ENCODE measurements at regions not wholly inside any gene's neighbourhood (a gene's known extent, or its start where the extent isn't known, plus 50 kb on each side); places are given as distances from the start of the nearest gene placed in this dataset.

DNA sequence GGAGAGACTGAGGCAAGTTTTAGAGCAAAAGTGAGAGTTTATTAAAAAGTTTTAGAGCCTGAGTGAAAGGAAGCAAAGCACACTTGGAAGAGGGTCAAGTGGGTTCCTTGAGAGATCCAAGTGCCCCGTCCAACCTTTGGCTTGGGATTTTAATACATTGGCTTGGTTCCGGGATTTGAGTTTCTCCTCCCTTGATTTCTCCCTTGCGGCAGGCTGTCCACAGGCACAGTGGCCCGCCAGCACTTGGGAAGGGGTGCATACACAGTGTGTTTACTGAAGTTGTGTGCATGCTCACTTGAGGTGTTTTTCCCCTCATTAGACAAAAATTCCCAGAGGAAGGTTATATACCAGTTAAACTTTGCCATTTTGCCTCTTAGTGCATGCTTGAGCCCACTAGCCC is 333.5 kb downstream of the PCDH18 start:
- TF ChIP-seq, protein P1, sequence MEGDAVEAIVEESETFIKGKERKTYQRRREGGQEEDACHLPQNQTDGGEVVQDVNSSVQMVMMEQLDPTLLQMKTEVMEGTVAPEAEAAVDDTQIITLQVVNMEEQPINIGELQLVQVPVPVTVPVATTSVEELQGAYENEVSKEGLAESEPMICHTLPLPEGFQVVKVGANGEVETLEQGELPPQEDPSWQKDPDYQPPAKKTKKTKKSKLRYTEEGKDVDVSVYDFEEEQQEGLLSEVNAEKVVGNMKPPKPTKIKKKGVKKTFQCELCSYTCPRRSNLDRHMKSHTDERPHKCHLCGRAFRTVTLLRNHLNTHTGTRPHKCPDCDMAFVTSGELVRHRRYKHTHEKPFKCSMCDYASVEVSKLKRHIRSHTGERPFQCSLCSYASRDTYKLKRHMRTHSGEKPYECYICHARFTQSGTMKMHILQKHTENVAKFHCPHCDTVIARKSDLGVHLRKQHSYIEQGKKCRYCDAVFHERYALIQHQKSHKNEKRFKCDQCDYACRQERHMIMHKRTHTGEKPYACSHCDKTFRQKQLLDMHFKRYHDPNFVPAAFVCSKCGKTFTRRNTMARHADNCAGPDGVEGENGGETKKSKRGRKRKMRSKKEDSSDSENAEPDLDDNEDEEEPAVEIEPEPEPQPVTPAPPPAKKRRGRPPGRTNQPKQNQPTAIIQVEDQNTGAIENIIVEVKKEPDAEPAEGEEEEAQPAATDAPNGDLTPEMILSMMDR (IDR thresholded peaks at IDR 0.05; ENCODE audit: control insufficient read depth, extremely low read depth, insufficient read depth), result no peak
- no peak for DNase-seq (ENCODE audit: low read depth)
- H3K4me3 ChIP-seq (ENCODE audit: low read depth, low read length), result no peak overlapping the region

DNA sequence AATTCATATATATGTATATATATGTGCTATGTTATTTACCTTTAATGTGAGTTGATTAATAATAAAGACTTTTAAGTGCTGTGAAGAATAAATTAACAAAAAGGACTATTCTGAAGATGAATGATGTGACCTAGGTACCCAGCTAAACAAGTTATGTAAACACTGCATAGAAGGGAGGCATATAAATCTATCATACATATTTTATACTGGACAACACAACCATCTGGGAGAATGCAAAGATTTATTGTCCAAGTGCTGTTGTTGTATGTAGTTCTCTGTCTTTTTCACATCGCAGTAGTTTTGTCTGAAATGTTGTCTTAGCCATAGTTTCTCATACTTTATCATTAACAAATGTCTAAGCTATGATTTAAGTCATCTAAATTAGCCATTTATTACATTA is 337.6 kb downstream of the PCDH18 start:
- no peak for DNase-seq (ENCODE audit: low read depth)
- H3K4me3 ChIP-seq (ENCODE audit: low read depth, low read length), result no peak overlapping the region
- TF ChIP-seq, protein P1 (IDR thresholded peaks at IDR 0.05; ENCODE audit: control insufficient read depth, extremely low read depth, insufficient read depth), result no peak

DNA sequence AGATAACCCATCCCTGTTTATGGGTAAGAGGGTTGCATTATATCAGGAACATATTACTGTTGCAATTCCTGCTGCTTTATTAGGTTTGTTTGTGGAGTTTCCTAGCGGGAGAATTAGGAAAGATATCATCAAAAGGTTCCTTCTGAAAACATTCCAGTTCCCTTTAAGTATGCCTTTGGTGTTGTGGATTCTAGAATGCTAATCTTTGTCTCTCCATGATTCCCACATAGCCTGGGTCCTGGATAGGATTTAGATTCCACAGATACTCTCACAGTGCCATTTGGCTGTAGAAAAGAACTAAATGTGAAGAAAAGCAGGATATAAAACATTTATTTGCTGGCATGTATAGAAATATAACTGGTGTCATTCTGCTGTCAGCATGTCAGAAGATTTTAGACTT is 338.7 kb downstream of the PCDH18 start:
- DNase-seq (ENCODE audit: low read depth), result no peak
- no peak overlapping the region for H3K4me3 ChIP-seq (ENCODE audit: low read depth, low read length)
- TF ChIP-seq, protein P1 (IDR thresholded peaks at IDR 0.05; ENCODE audit: control insufficient read depth, extremely low read depth, insufficient read depth), result no peak

DNA sequence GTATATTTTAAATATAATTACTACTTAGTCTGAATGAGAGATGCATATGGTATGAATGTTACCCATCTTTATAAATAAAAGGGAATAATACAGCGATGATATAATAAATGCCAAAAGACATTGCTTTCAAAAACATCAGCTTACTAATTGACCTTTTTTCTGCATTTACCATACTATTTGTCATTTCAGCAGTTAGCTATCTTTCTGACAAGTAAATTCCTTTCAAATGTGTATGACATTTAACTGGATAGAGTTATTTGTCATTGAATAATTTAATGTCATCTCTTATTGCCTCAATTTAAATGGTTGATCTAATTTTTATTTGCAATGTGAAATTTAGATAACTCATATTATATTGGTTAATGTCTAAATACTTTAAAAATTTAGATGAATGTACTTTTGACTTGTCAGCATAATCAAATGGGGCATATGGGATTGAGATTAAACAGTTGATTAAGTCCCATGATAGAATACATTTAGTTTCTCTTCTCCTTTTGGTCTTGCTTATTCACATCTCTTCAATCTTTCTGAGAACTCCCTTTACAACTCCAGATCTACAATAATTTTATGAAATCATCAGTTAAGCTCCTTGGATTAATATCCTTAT is 350.9 kb downstream of the PCDH18 start:
- TF ChIP-seq, protein P1 (IDR thresholded peaks at IDR 0.05; ENCODE audit: control insufficient read depth, extremely low read depth, insufficient read depth), result no peak
- no peak for DNase-seq (ENCODE audit: low read depth)
- H3K4me3 ChIP-seq (ENCODE audit: low read depth, low read length), result no peak overlapping the region

DNA sequence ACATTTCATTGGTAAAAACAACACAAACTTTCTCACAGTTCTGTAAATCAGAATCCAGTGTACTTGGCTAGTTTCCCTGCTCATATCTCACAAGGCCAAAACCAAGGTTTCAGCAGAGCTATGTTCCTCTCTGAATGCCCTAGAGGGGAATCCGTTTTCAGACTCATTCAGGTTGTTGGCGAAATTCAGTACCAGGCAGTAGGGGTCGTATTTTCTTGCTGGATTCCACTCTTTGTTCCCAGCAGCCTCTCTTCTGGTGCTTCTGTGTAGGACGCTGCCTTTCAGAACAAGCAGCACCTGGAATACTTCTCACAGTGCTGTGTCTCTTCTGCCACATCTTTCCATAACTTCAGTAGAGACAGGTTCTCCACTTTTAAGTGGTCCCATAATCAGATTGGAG is 351.9 kb downstream of the PCDH18 start:
- no peak overlapping the region for H3K4me3 ChIP-seq (ENCODE audit: low read depth, low read length)
- DNase-seq (ENCODE audit: low read depth), result no peak
- TF ChIP-seq, protein P1 (IDR thresholded peaks at IDR 0.05; ENCODE audit: control insufficient read depth, extremely low read depth, insufficient read depth), result no peak

DNA sequence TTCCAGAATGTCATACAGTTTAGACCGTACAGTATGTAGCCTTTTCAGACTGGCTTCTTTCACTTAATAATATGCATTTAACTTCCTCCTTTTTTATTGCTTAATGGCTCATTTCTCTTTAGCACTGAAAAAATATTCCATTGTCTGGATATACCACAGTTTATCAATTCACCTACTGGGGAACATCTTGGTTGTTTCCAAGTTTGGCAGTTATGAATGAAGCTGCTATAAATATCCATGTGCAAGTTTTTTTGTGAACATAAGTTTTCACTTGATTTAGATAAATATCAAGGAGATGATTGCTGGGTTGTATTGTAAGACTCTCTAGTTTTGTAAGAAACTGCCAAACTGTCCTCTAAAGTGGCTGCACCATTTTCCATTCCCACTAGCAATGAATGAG is 375.5 kb downstream of the PCDH18 start:
- no peak overlapping the region for H3K4me3 ChIP-seq (ENCODE audit: low read depth, low read length)
- TF ChIP-seq, protein P1 (IDR thresholded peaks at IDR 0.05; ENCODE audit: control insufficient read depth, extremely low read depth, insufficient read depth), result no peak
- DNase-seq (ENCODE audit: low read depth), result no peak

DNA sequence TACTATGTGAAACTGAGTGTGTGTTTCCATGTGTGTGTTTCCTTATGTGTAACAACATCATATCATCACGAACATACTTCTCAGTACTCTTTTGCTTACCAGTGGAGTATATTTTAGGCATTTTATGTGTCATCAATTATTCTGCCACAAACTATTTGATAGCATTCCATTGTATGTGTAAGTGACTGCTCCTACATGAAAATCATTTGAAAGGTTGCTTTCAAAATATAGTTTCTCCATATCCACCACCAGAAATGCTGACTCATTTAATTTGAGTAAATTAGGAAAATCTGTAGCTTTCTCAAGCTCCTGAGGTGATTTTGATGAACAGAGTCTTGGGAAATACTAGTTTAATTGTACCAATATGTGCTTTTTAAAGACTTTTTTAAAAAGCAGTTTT is 376.2 kb downstream of the PCDH18 start:
- TF ChIP-seq, protein P1 (IDR thresholded peaks at IDR 0.05; ENCODE audit: control insufficient read depth, extremely low read depth, insufficient read depth), result no peak
- DNase-seq (ENCODE audit: low read depth), result no peak
- no peak overlapping the region for H3K4me3 ChIP-seq (ENCODE audit: low read depth, low read length)

All from LNCaP clone FGC (cell line).